ENCODE measurements at regions not wholly inside any gene's neighbourhood (a gene's known extent, or its start where the extent isn't known, plus 50 kb on each side); places are given as distances from the start of the nearest gene placed in this dataset.

DNA sequence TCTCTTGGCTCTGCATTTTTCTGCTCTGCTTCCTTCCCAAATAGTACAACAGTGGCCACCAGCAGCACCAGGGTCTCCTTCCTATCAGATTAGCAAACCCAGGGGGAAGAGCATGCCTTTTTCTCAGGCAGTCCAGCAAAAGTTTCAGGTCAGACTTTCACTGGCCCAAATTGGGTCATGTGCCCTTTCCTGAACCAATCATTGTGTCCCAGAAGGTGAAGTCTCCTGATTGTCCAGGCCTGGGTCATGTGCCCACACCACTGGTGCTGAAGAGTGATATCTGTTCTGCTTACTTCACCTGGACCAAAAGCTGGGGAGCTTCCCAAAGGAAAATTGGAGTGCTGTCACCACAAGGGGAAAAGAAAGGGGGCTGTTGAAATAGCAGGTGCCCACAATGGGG lies 64.1 kb upstream of the ALX4 start:
- TF ChIP-seq GATA2 (IDR thresholded peaks at IDR 0.05; ENCODE audit: low read depth, low read length) = no peak
- no peak for TF ChIP-seq GATA3 (IDR thresholded peaks at IDR 0.05; ENCODE audit: low read depth, low read length)

All from SH-SY5Y (cell line).